ENCODE measurements at regions not wholly inside any gene's neighbourhood (a gene's known extent, or its start where the extent isn't known, plus 50 kb on each side); places are given as distances from the start of the nearest gene placed in this dataset.
"Not testable (repeated sequence)": the region's sequence is repeated elsewhere in the genome, so short reads cannot be mapped to it uniquely, and the experiment has no call there.

GRCh38 chr15:22134941-22135566 lies 54.7 kb downstream of the OR4M2 start:
- DNase-seq: not testable (repeated sequence)

- not testable (repeated sequence) for DNase-seq
Measured at GRCh38 chr15:22137572-22137971, 57.2 kb downstream of the OR4M2 start.

GRCh38 chr15:22141106-22141505 lies 60.8 kb downstream of the OR4M2 start:
- DNase-seq: not testable (repeated sequence)

GRCh38 chr15:22148109-22148508 lies 67.8 kb downstream of the OR4M2 start:
- DNase-seq: not testable (repeated sequence)

- DNase-seq: not testable (repeated sequence)
Measured at GRCh38 chr15:22158243-22158642, 77.9 kb downstream of the OR4M2 start.

- not testable (repeated sequence) for DNase-seq
Measured at GRCh38 chr15:22160283-22160682, 80.0 kb downstream of the OR4M2 start.

GRCh38 chr15:22160741-22161140 lies 80.4 kb downstream of the OR4M2 start:
- DNase-seq: not testable (repeated sequence)

- DNase-seq: not testable (repeated sequence)
Measured at GRCh38 chr15:22161398-22161797, 81.1 kb downstream of the OR4M2 start.

GRCh38 chr15:22163715-22164114 lies 83.4 kb downstream of the OR4M2 start:
- not testable (repeated sequence) for DNase-seq

GRCh38 chr15:22167521-22167920 lies 87.2 kb downstream of the OR4M2 start:
- not testable (repeated sequence) for DNase-seq

GRCh38 chr15:22173029-22173998 lies 93.0 kb downstream of the OR4M2 start:
- DNase-seq: not testable (repeated sequence)

- not testable (repeated sequence) for DNase-seq
Measured at GRCh38 chr15:22174088-22174487, 93.8 kb downstream of the OR4M2 start.

GRCh38 chr15:22177965-22178364 lies 97.6 kb downstream of the OR4M2 start:
- not testable (repeated sequence) for DNase-seq

- not testable (repeated sequence) for DNase-seq
Measured at GRCh38 chr15:22178438-22178837, 98.1 kb downstream of the OR4M2 start.

- not testable (repeated sequence) for DNase-seq
Measured at GRCh38 chr15:22179043-22179442, 98.7 kb downstream of the OR4M2 start.

- DNase-seq: not testable (repeated sequence)
Measured at GRCh38 chr15:22180611-22181010, 100.3 kb downstream of the OR4M2 start.

- DNase-seq: not testable (repeated sequence)
Measured at GRCh38 chr15:22184678-22185077, 104.4 kb downstream of the OR4M2 start.

GRCh38 chr15:22186846-22187532 lies 106.7 kb downstream of the OR4M2 start:
- DNase-seq: not testable (repeated sequence)

- not testable (repeated sequence) for DNase-seq
Measured at GRCh38 chr15:22191818-22192217, 111.5 kb downstream of the OR4M2 start.

- DNase-seq: not testable (repeated sequence)
Measured at GRCh38 chr15:22194739-22195617, 114.7 kb downstream of the OR4M2 start.

GRCh38 chr15:22196423-22196822 lies 116.1 kb downstream of the OR4M2 start:
- not testable (repeated sequence) for DNase-seq

- not testable (repeated sequence) for DNase-seq
Measured at GRCh38 chr15:22200417-22200816, 120.1 kb downstream of the OR4M2 start.
